ENCODE measurements at regions not wholly inside any gene's neighbourhood (a gene's known extent, or its start where the extent isn't known, plus 50 kb on each side); places are given as distances from the start of the nearest gene placed in this dataset.

- Histone ChIP-seq H3F3A (ENCODE audit: control insufficient read depth, insufficient read depth) (no peaks in the 10 kb centered on the region), H3K27ac (ENCODE audit: low read depth, low read length) (no peak overlapping the region), H3K4me3 (ENCODE audit: low read length) (no peak overlapping the region), H4K20me1 (ENCODE audit: control insufficient read depth, insufficient read depth, low read depth, low read length) (no peaks in the 10 kb centered on the region), H3K27me3 (ENCODE audit: control insufficient read depth, low read length) (no peaks in the 10 kb centered on the region), H3K36me3 (ENCODE audit: control insufficient read depth, low read length) (no peaks in the 10 kb centered on the region), H3K79me2 (ENCODE audit: control insufficient read depth, low read length) (no peaks in the 10 kb centered on the region), H3K4me2 (ENCODE audit: low read length) (no peak overlapping the region), H3K9me3 (ENCODE audit: control insufficient read depth, insufficient read depth, low read length) (no peaks in the 10 kb centered on the region), H3K4me1 (ENCODE audit: control insufficient read depth, low read length) (no peaks in the 10 kb centered on the region), H3K9me2 (replicated peaks; ENCODE audit: control insufficient read depth, low read length) (no peaks in the 10 kb centered on the region)
- no peak for TF ChIP-seq EZH2phosphoT487 (IDR thresholded peaks at IDR 0.05; ENCODE audit: borderline replicate concordance, low read length)
- no peak for TF ChIP-seq CTCF (IDR thresholded peaks at IDR 0.05; ENCODE audit: low read depth, low read length, poor library complexity, severe bottlenecking)
These were observed 146.8 kb upstream of the IL1RAPL2 start for GRCh38 chrX:104419211-104419610.

GRCh38 chrX:104411800-104412199 lies 154.2 kb upstream of the IL1RAPL2 start:
- no peak for TF ChIP-seq CTCF (IDR thresholded peaks at IDR 0.05; ENCODE audit: low read depth, low read length, poor library complexity, severe bottlenecking)
- no peak for TF ChIP-seq EZH2phosphoT487 (IDR thresholded peaks at IDR 0.05; ENCODE audit: borderline replicate concordance, low read length)
- no peak overlapping the region for H3K4me2 ChIP-seq (ENCODE audit: low read length)
- no peaks in the 10 kb centered on the region for H3K79me2 ChIP-seq (ENCODE audit: control insufficient read depth, low read length)
- H3K4me3 ChIP-seq (ENCODE audit: low read length) = no peak overlapping the region
- H3K9me3 ChIP-seq (ENCODE audit: control insufficient read depth, insufficient read depth, low read length) = no peaks in the 10 kb centered on the region
- no peaks in the 10 kb centered on the region for H3F3A ChIP-seq (ENCODE audit: control insufficient read depth, insufficient read depth)
- H3K4me1 ChIP-seq (ENCODE audit: control insufficient read depth, low read length) = no peaks in the 10 kb centered on the region
- H3K9me2 ChIP-seq (replicated peaks; ENCODE audit: control insufficient read depth, low read length) = no peaks in the 10 kb centered on the region
- no peaks in the 10 kb centered on the region for H4K20me1 ChIP-seq (ENCODE audit: control insufficient read depth, insufficient read depth, low read depth, low read length)
- H3K36me3 ChIP-seq (ENCODE audit: control insufficient read depth, low read length) = no peaks in the 10 kb centered on the region
- no peak overlapping the region for H3K27ac ChIP-seq (ENCODE audit: low read depth, low read length)
- H3K27me3 ChIP-seq (ENCODE audit: control insufficient read depth, low read length) = no peaks in the 10 kb centered on the region

DNA sequence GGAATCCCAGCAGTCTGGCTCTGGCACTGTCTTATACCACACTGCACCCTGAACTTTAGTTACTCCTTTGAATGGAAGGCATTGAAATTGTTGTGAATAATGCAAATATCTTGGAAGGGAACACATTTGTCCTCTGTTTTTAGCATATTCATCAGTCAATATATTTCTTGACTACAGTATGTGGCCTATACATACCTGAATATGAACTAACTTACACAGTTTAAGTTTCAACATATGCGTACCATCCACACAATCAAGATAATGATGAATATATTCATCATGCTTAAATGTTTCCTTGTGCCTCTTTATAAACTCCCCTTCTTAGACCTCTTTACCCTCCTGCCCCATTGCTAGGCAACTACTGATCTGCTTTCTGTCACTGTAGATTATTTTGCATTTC lies 145.7 kb upstream of the ESX1 start:
- H3K9me3 ChIP-seq (ENCODE audit: control insufficient read depth, insufficient read depth, low read length) = no peaks in the 10 kb centered on the region
- no peaks in the 10 kb centered on the region for H3K79me2 ChIP-seq (ENCODE audit: control insufficient read depth, low read length)
- H3F3A ChIP-seq (ENCODE audit: control insufficient read depth, insufficient read depth) = no peaks in the 10 kb centered on the region
- H4K20me1 ChIP-seq (ENCODE audit: control insufficient read depth, insufficient read depth, low read depth, low read length) = no peaks in the 10 kb centered on the region
- TF ChIP-seq CTCF (IDR thresholded peaks at IDR 0.05; ENCODE audit: low read depth, low read length, poor library complexity, severe bottlenecking) (no peak), EZH2phosphoT487 (IDR thresholded peaks at IDR 0.05; ENCODE audit: borderline replicate concordance, low read length) (no peak)
- no peaks in the 10 kb centered on the region for H3K9me2 ChIP-seq (replicated peaks; ENCODE audit: control insufficient read depth, low read length)
- no peaks in the 10 kb centered on the region for H3K27me3 ChIP-seq (ENCODE audit: control insufficient read depth, low read length)
- H3K4me1 ChIP-seq (ENCODE audit: control insufficient read depth, low read length) = no peaks in the 10 kb centered on the region
- H3K36me3 ChIP-seq (ENCODE audit: control insufficient read depth, low read length) = no peaks in the 10 kb centered on the region
- no peak overlapping the region for H3K4me3 ChIP-seq (ENCODE audit: low read length)
- H3K4me2 ChIP-seq (ENCODE audit: low read length) = no peak overlapping the region
- no peak overlapping the region for H3K27ac ChIP-seq (ENCODE audit: low read depth, low read length)

GRCh38 chrX:104392350-104392749 lies 137.6 kb upstream of the ESX1 start:
- Histone ChIP-seq H3K27ac (ENCODE audit: low read depth, low read length) (no peak overlapping the region), H4K20me1 (ENCODE audit: control insufficient read depth, insufficient read depth, low read depth, low read length) (no peaks in the 10 kb centered on the region), H3K4me2 (ENCODE audit: low read length) (no peak overlapping the region), H3K36me3 (ENCODE audit: control insufficient read depth, low read length) (no peaks in the 10 kb centered on the region), H3K27me3 (ENCODE audit: control insufficient read depth, low read length) (no peaks in the 10 kb centered on the region), H3K9me2 (replicated peaks; ENCODE audit: control insufficient read depth, low read length) (no peaks in the 10 kb centered on the region), H3K79me2 (ENCODE audit: control insufficient read depth, low read length) (no peaks in the 10 kb centered on the region), H3K4me1 (ENCODE audit: control insufficient read depth, low read length) (no peaks in the 10 kb centered on the region), H3F3A (ENCODE audit: control insufficient read depth, insufficient read depth) (no peaks in the 10 kb centered on the region), H3K9me3 (ENCODE audit: control insufficient read depth, insufficient read depth, low read length) (no peaks in the 10 kb centered on the region), H3K4me3 (ENCODE audit: low read length) (no peak overlapping the region)
- TF ChIP-seq CTCF (IDR thresholded peaks at IDR 0.05; ENCODE audit: low read depth, low read length, poor library complexity, severe bottlenecking) (no peak), EZH2phosphoT487 (IDR thresholded peaks at IDR 0.05; ENCODE audit: borderline replicate concordance, low read length) (no peak)
